NCI-H748 (cell line): ENCODE measurements at regions not wholly inside any gene's neighbourhood (a gene's known extent, or its start where the extent isn't known, plus 50 kb on each side); places are given as distances from the start of the nearest gene placed in this dataset.
"Not testable (repeated sequence)": the region's sequence is repeated elsewhere in the genome, so short reads cannot be mapped to it uniquely, and the experiment has no call there.

Experiments used
- DNase-seq: peaks from one replicate; lab custom pipeline; 2025; ENCODE audit not compliant: unreplicated experiment; lab: John Stamatoyannopoulos, UW

DNA sequence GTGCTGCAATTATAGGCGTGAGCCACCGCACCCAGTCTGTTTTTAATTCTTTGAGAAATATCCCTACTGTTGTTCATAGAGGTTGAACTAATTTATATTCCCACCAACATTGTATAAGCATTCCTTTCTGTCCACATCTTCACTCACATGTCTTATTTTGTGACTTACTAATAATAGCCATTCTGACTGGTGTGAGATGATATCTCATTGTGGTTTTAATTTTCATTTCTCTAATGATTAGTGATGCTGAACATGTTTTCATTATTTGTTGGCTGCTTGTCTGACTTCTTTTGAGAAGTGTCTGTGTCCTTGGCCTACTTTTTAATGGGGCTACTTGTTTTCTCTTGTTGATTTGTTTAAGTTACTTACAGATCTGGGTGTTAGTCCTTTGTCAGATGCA is 310.9 kb upstream of the MAOA start:
- DNase-seq: no peak

DNA sequence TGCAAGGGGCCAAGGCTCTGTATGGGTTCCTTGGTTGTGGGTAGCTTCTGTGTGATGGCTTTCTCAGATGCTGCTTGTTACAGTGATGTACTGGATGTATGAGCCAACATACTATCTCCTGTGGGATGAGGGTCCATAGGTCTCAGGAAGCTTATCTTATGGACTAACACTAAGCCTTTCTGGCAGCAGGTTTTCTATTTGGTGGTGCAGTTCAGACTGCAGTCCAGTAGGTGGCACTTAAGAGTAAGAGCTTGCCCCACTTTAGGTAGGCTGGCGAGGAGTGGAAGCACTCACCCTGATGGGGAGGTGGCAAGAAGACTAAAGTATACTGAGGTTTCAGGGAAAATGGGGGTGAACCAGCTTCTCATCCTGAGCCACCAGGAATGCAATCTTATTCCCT is 306.7 kb upstream of the MAOA start:
- peak; percentile 57 for DNase-seq

DNA sequence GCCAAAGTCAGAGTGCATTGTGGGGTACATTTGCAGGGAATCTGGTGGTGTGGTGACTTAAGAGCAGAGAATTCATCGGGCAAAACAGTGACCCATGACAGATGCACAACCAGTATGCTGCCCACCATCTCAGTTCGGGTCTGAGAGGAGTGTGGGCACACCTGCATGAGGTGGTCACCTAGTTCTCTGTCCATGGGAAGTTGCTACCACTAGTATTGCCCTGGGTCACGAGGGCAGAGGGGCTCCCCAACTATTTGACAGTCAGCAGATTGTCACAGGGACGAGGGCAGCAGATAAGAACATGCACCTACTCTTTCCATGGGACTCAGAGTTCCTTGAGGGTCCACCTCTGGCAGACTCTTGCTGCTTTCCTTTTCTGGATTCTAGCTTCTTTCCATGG is 305.2 kb upstream of the MAOA start:
- no peak for DNase-seq

- DNase-seq: no peak
Measured at GRCh38 chrX:43357741-43358140, 298.4 kb upstream of the MAOA start.

- DNase-seq: no peak
Measured at GRCh38 chrX:43373032-43373431, 283.1 kb upstream of the MAOA start.

DNA sequence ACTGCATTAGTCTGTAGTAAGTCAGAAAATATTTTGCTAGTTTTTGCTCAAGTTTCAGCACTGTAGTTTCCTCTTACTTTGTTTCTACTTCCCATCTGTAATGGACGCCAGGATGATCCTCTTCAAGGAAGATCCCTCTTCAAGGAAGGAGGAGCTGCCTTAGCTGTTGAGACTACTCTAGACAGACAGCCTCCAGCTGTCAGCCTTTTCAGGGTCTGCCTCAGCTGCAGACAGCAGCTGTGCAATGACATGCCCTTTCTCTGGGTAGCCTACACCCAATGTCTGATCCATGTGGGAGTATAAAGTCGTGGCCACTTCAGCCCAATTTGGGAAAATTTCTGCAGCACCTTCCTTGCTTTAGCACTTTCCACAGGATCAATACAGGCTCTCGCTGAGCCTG is 281.0 kb upstream of the MAOA start:
- no peak for DNase-seq

- DNase-seq: no peak
Measured at GRCh38 chrX:43380704-43381103, 275.4 kb upstream of the MAOA start.

DNA sequence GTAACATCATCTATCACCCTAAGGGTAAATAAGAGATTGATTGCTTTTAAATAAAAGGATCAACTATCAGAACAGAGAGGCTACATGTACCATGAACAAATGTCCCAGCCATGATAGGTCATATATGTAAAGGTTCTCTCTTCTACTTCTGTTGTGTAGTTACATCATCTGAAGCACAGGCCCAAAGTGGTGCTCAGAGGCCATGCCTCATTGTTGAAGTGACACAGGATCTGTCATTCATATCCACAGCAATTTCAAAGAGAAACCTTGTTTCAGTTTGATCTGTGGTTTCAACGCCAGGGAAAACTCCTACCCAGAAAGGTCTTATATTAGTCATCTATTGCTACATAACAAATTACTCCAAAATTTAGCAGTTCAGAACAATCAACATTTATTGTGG is 269.2 kb upstream of the MAOA start:
- no peak for DNase-seq

DNA sequence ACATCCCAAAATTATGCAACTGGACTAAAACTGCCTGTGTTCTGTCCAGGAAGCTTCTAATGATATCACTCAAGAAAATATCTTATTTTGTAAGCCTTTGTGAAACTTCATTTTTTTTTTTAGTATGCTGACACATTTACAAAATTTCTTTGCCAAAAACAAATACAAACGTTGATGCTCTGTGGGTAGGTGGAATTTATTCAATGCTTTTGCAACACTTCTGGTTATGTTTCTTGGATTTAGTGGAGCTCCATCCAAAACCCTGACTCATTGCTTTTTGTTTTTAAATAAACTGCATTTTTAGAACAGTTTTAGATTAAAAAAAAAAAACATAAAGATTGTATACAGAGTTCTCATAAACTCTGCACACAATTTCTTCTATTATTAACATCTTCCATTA is 250.9 kb upstream of the MAOA start:
- no peak for DNase-seq

GRCh38 chrX:43423876-43424275 is 232.2 kb upstream of the MAOA start:
- DNase-seq: no peak

- no peak for DNase-seq
Measured at GRCh38 chrX:43436517-43436916, 219.6 kb upstream of the MAOA start.

DNA sequence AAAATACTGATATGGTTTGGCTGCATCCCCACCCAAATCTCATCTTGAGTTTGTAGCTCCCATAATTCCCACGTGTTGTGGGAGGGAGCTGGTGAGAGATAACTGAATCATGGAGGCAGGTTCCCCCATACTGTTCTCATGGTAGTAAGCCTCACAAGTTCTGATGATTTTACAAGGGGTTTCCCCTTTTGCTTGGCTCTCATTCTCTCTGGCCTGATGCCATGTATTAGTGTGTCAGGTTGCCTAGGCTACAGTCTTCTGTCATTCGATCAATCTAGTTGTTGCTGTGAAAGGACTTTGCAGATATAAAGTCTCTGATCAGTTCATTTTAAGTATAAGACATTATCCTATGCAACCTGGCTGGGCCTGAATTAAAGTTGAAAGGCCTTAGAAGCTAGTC is 209.3 kb upstream of the MAOA start:
- peak; percentile 30 for DNase-seq

- DNase-seq: peak; percentile 63
Measured at GRCh38 chrX:43448688-43449087, 207.4 kb upstream of the MAOA start.

DNA sequence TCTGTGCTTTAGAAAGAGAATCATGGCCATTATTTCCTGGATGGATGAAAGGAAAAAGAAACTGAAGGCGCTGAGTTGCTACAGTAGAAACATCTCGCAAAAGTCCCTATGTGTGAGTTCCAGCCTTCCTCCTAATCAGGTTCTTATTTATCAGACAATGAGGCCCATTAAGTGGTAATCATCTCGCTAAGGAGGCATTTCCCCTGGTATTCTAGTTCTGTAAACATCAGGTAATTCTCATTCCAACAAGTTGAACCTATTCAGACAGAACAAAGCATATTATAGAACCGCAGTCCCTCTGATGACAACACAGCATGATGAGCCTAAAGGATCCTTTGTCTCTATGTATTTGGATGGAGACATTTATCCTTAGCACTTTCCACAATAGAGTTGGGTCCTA is 205.7 kb upstream of the MAOA start:
- DNase-seq: peak; percentile 85

DNA sequence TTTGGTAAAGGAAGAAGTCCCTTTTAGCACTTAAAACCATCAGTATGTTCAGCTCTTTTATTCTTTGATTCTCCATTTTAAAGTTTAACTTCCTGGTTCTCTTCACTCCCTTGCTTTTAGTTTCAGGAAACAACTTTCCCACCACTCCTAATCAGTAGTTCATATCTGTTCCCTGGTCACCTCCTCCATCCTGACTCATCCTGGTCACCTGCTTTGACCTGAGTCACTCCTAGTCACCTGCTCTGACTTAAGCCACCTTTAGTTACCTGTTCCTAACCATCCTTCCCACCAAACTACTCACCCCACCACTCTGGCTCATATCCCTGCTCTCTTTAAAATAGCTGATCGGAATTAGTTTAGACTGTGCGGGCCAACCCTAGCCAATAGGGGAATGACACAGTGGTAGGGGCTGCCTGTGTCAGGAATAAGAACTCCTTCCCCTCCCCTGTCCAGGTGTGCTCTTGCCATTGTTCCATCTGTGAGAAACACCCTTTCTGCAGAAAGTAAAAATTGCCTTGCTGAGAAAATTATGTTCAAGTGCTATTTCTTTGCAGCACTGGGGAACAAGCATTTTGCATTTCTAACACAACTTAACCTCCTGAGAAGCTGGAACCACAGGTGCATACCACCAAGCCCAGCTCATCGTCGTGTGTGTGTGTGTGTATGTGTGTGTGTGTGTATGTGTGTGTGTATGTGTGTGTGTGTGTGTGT is 204.0 kb upstream of the MAOA start:
- not testable (repeated sequence) for DNase-seq

DNA sequence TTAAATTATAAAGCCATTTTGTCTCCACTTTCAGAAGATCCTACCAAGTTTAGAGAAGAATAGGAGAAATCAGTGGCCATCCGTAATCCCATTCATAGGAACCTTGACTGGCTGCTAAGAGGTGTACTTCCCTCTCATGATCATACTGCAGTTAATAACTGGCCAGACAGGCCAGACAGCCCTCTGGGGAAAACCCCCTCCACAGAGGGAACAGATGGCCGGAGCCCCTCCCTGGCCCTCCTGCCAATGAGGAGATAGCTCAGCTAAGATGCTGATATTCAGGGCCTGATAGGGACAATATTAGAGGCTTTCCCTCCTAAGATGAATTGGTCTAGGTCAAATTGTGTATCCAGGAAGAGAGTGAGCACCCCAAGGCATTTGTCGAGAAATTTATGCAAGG is 200.0 kb upstream of the MAOA start:
- DNase-seq: peak; percentile 3

- no peak for DNase-seq
Measured at GRCh38 chrX:43456906-43457305, 199.2 kb upstream of the MAOA start.

DNA sequence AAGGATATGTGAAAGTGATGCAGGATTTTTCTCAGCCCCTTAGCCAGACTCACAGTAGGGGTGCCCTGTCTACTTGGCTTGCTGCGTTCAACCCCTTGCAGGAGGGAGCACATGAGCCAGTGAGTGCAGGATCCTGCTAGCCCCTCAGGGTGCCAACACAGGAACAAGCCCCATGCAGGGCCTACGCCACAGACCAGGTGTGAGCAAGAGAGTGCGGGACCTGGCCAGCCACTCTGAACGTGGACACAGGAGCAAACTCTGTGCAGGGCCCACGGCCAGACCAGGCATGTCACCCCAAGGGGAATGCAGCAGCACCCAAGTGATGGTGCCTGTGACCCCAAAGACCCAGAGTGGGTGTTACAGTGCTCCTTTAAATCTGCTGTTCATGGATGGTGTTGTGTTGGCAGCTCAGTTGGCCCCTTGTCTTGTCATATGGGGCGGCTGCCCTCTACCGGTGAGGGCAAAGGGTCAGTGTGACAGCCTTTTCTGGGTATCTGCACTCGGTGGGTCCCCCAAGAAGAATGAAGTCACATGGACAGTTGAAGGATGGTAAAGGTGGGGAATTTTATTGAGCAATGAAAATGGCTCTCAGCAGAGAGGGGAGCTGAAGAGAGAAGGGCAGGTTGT is 188.4 kb upstream of the MAOA start:
- no peak for DNase-seq

DNA sequence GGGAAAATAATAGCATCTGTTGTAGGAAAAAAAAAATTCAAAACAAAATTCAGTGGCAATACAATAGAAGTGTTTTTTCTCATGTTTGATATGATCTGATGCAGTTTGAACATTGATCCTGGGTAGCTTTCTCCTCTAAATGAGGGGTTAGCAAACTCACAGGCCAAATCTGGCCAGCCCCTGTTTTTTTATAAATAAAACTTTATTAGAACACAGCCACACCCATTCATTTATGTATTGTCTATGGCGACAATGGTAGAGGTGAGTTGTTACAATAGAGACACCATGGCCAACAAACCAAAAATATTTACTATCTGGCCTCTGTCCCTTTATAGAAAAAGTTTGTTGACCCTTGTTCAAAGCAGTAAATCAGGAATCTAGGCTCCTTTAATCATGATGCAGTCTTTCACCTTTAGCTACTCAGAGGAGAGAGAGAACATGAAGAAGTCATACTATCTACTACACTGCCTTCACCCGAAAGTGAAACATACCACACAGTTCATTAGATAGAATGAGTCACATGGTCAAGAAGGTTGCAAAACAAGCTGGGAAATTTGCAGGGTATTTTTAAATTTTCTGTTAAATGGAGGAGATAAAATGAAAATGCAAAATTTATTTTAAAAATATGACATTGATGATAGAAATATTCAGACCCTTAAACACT is 186.6 kb upstream of the MAOA start:
- no peak for DNase-seq

- DNase-seq: no peak
Measured at GRCh38 chrX:43474321-43474720, 181.8 kb upstream of the MAOA start.

- DNase-seq: no peak
Measured at GRCh38 chrX:43479070-43479469, 177.0 kb upstream of the MAOA start.

DNA sequence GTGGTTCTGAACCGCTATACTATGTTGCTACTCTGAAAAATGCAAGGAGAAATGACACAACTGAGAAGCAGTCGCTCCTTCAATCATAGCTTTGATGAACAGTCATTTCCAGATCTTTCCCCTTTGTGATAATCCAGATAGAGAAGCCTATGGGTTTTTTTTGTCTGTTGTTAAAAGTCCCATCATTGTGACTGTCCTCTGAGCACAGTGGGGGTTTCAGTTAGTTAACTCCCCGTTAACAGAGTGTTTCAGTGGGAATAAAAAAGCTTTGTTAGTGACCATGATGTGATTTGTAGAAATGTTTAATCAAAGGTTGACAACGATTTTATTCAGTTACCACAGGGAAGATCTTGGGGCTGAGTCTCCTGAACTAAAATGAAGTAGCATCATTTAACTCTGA is 176.2 kb upstream of the MAOA start:
- no peak for DNase-seq

DNA sequence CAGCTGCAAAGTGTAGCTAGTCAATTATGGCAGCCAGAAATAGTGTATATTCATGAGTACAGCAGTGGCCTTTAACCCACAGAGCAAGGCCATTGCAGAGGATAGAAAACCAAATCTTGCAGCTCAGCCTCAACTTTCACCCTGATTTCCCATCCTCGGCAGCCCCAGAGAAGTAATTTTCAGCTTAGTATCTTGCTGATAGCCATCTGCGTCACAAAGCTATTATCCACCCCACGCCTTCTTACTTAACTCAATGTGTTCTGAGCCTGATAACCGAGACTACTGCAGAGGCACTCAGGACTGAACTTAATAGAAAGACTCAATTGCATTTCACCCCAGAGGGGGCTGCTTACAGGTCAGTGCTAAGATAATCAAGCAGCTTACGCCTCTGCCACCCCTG is 174.5 kb upstream of the MAOA start:
- DNase-seq: no peak
